ENCODE measurements at regions not wholly inside any gene's neighbourhood (a gene's known extent, or its start where the extent isn't known, plus 50 kb on each side); places are given as distances from the start of the nearest gene placed in this dataset.
A peak's percentile ranks its signal among the peaks of the same experiment; 100 is the strongest.

DNA sequence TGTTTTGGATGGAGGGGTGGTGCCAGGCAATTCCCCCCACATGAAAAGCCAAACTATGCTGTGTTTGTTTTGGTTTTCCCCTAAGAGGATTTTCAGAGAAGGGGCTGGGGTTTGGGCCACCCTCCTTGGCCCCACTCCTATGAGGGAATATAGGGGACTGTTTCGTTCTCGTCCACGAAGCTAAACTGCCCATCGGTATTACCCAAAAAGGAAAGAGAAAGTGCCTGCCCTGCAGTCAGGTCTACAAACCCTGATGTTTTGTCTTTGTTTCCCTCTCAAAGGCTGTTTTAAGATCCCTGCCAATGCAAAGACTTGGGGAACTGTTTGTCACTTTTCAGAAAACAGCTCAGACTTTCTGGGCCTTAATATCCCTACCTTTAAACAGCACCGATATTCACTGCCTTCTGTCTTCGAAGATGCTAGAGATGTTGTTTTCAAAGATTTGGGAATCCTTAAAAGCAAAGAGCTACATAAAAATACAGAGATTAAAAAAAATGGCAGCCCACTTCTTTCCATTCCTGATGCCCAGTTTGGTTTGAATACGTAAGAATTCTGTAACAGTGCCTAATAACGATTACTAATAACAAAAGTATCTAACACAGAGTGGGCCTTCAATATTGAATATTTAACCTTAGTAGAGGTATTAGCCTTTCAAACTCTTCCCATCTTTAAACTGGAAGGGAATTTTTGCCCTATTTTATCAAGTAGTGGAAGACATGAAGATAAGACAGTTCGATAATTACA lies 518.4 kb downstream of the MED13L start:
- no peak for DNase-seq (ENCODE audit: low spot score)

GRCh38 chr12:115758183-115758582 lies 519.3 kb downstream of the MED13L start:
- no peak for DNase-seq (ENCODE audit: low spot score)

- no peak for DNase-seq (ENCODE audit: low spot score)
Measured at GRCh38 chr12:115756804-115757203, 520.7 kb downstream of the MED13L start.

- no peak for DNase-seq (ENCODE audit: low spot score)
Measured at GRCh38 chr12:115756271-115756670, 521.2 kb downstream of the MED13L start.

GRCh38 chr12:115755725-115756085 lies 521.8 kb downstream of the MED13L start:
- no peak for DNase-seq (ENCODE audit: low spot score)

DNA sequence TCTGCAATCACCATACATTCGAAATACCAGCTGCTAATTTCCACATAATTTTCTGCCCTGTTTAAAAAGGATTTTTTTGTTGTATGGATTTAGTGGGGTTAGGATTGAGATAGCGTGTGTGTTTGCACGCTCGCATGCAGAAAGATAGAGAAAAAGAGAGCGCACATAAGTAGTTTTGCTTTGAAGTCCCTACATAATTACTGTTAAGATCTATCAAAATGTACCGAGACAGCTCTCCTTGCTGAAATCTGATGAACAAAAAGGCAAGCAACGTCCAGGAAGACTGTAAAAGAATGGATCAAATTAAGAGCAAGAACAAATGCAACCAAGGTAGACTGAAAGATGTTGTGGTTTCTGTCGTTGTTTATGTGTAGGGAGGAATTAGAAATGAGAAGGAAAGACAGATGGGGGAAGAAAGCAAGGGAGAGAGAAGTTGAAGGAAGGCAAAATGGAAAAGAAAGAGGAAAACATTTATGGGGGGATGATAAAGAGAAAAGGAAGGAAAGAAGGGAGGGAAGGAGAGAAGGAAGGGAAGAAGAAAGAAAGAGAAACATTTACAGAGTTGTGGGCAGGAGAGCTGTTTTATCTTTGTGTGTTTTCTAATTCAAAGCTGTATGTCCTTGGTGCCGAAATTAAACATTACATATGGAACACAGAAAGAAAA lies 522.3 kb downstream of the MED13L start:
- DNase-seq (ENCODE audit: low spot score) = no peak

DNA sequence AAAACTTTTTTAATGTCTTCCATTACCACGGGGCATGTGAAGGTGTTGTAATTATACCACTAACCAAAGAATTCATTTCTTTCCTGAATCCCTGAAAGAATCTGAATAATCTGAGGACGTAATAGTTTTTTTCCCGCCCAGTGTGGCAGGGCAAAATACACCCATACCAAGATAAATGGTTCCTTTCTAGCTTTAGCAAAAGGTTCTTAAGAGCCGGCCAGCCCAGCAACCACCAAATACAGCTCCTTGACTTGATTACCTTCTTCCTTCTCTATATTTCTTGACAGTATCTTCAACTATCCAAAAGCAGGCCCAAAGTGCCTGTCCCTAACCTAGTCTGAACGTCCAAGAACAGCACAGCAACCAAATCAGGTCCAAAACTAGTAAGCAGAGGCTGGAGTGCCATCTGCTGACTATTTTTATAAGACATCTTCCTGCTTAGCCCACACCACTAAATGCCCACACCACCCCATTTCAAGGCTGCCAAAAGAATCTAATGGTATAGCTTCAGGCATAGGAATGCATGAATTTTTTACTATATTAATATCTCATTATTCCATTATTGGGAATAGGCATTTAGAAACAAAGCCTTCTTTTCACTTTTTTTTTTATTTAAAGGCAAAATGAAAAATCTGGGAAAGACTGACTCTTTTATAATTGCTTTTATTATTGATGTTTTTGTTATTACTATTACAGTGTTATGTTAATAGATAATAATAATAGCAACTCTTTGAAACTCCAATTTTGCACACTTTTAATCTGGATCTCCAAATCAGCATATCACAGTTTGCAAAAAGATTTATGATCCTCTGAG lies 524.4 kb downstream of the MED13L start:
- peak; percentile 72 for DNase-seq (ENCODE audit: low spot score)

GRCh38 chr12:115752156-115752555 lies 525.3 kb downstream of the MED13L start:
- DNase-seq (ENCODE audit: low spot score) = no peak

- DNase-seq (ENCODE audit: low spot score) = no peak
Measured at GRCh38 chr12:115750340-115750739, 527.2 kb downstream of the MED13L start.

GRCh38 chr12:115749071-115749841 lies 528.2 kb downstream of the MED13L start:
- no peak for DNase-seq (ENCODE audit: low spot score)

DNA sequence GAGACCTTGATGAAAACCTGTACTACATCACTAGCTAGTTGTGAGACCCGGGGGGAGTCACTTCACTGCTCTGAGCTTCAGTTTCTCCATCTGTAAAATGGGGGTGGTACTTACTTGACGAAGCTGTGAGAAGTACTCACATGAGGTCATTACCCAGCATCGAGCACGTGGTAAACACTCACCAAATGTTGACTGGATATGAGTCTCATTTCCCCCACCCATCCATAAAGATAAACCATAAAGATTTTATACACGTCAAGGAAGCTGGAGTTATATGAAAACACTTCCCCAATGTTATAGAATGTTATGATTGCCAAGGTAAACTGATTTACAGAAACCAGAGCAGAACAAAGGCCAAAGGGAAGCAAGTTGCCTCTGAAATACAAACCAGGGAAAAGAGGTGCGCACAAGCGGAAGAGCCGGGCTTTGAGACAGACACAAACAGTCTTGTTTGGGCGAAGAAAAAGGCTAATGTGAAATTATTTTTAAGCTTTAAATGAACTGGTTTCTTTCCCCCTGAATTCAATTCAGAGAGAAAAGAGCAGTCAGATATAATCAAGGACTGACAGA lies 536.8 kb downstream of the MED13L start:
- DNase-seq (ENCODE audit: low spot score) = no peak

GRCh38 chr12:115737895-115738294 lies 539.6 kb downstream of the MED13L start:
- no peak for DNase-seq (ENCODE audit: low spot score)

DNA sequence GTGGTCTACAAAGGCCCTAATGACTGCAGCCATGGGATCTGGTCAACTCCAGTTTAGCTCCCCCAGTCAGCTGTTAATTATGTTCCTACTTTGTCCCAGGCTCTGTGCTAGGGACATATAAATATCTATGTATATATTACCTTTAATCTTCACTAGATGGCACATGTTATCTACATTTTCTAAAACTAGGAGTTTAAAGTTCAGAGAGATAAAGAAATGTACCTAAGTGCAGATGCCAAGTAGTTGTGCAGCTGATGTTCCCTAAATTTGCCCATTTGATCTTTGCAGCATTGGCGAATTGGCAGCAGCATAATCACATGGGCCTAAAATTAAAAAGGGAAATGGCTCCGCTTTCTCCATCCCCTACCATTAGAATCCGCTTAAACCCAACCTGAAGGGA lies 541.1 kb downstream of the MED13L start:
- no peak for DNase-seq (ENCODE audit: low spot score)

DNA sequence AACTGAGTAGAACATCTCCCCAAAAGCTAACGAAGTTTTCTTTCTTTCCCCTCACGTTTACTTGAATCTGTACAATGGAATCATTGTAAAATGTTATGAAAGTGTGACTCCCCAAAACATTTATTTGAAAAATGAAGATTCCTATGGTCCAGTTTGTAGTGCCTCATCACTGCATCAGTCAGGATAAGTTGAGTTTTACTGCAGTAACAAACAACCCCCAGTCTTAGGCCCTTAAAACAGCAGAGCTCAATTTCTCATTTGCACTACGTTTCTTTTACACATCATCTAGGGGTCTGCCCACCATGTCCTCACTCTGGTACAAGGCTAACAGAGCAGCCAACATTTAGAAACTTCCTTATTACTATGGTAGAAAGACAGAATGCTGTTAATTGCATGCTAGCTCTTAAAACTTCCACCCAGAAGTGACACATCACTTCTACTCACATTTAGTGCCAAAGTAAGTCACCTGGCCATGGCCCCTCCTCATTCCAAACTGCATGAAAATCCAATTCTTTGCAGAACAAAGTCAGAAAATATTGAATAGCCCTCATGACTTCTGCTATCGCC lies 546.4 kb downstream of the MED13L start:
- no peak for DNase-seq (ENCODE audit: low spot score)

DNA sequence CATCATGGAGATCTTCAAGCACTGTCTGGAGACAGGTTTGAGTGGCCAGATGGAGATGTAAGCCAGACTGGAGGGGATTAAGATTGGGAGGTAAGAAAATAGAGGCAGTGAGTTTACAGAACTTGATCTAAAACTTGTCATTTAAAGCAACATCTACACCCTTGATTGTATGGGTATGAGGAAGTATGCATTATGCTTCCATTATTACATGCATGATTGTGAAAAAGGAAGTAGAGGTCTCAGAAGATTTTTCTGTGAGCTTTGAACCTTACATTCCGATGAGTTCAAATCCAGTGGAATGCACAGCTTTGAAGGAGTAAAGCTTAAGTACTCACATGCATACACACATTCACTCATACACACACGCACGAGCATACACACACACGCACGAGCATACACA lies 550.8 kb downstream of the MED13L start:
- no peak for DNase-seq (ENCODE audit: low spot score)

- DNase-seq (ENCODE audit: low spot score) = no peak
Measured at GRCh38 chr12:115722181-115722580, 555.3 kb downstream of the MED13L start.

GRCh38 chr12:115716551-115716950 lies 560.9 kb downstream of the MED13L start:
- DNase-seq (ENCODE audit: low spot score) = no peak

DNA sequence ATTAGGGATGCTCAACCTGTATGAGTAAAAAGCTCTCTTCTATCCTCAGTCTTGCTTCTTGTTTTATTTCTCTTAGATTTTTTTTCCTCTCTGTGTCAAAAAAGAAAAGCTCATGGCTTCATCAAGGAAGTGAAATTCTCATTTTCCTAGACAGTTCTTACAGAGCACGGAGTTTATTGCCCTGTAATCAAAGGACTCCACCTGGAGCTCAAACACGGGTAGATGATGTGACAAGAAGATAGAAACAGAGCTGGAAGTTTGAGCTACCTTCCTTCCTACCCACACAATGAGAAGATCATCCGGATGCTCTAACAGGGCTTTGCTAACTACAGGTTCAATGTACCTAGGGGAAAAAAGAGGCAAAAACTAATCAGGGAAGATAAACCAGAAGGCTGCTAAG lies 564.8 kb downstream of the MED13L start:
- DNase-seq (ENCODE audit: low spot score) = no peak

- peak; percentile 30 for DNase-seq (ENCODE audit: low spot score)
Measured at GRCh38 chr12:115710104-115710564, 567.4 kb downstream of the MED13L start.

- DNase-seq (ENCODE audit: low spot score) = no peak
Measured at GRCh38 chr12:115709540-115710011, 567.9 kb downstream of the MED13L start.

GRCh38 chr12:115708801-115709200 lies 568.7 kb downstream of the MED13L start:
- DNase-seq (ENCODE audit: low spot score) = no peak
